D341Med (cell line): ENCODE measurements at regions not wholly inside any gene's neighbourhood (a gene's known extent, or its start where the extent isn't known, plus 50 kb on each side); places are given as distances from the start of the nearest gene placed in this dataset.

ENCODE experiments used
- DNase-seq: peaks from one replicate; pipeline ENCODE4 v3.0.0; 2012; ENCODE audit warnings: low spot score

DNA sequence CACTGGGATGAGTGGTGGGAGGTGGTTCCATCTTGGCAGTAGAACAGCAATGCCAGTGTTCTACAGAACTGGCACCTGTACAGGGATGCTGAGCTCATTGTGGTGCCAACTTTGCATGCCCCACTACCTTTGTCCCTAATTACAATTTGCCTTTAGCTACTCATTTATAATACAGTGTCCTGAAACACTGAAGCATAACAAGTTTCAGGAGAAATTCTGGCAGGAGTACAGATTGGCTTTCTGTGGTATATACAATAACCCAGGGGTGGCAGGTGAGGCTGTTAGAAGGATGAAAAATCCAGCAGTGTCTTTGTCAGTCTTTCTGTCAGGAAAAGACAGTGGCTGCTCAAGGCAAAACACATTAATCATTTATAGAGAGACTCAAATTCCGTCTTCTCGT lies 240.3 kb downstream of the FAM76B start:
- DNase-seq, result no peak

DNA sequence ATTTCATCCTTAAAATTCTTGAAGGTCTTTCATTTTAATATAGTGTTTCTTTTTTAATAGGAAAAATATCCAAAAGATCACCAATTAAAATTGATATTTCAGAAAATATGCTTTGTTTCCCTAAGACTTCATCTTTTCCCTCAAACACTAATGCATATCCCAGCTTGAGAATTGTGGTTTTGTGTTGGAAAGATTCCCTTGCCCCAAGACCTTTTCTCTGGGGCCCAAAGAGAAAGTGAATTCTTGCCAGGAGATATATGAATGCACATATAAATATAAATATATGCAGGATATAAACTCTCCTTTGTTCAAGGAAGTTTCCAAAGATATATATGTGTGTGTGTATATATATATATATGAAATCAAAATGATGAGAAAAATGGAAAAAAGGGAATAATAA lies 241.2 kb downstream of the FAM76B start:
- no peak for DNase-seq

DNA sequence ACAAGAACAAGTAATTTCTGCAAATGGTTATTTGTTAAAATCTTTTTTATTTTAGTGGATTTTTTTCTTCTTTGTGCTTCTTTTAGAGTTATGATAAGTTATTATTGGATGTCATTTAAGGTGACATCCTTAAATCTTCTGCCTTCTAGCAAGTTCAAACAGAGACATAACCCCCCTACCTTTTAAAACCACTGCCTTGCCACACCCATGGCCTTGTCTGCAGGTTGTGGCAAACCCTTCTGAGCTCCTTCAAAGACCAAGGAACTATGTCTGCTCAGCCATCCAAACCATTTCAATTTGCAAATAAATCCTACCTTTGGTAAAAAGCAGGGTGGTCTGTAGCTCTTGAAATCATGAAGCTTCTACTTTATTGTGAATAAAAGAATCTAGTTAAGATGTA lies 241.6 kb downstream of the FAM76B start:
- DNase-seq, result no peak

DNA sequence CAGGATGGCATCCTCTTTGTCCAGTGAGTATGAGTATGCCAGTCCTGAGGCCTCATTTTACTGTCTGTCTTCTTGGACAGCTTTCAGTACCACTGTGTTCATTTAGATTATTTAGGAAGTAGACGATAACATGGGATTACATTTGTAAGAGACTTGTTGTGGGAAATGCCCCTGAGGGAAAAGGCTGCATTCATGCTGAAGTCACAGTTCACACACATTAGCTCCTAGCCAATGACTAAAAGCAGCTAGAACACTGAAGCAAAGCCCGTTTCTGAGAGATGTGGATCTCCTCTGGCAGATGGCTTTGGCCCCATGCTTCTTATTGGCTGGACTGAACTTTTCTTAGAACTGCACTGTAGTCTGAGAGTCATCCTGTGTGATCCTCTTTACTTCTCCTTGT lies 242.4 kb downstream of the FAM76B start:
- no peak for DNase-seq

DNA sequence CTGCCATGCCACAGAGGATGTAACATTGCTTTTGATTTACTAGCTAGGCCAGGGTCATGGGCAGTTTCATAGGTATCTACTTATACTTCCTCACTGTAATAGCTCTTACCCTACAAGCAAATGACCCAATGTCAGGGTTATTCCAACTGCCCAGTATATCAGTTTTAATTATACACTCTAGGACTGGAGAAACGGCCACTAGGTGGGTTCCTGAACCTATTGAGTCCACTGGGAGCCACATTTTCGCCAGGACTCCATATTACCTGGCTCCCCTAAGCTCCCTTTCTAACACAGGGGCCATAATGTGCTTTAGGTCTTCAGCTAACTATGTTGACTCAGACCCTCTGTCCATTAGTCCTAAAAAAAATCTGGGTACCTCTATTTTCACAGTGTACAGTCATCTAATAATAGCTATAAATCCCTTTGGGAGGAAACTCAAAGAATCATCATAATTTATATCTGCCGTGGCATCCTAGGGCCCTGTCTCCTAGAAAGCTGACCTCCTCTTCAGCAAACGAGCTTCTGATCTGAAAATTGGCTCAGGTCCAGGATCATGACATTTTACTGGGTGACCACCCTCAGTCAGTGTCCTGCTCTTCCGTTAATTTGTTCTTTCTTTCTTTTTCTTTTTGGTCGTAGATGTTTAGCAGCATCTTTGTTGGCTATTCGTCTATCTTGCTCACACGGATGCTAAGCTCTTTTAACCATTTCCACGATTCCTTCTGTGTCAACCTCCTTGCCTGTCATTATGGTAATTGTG lies 244.3 kb downstream of the FAM76B start:
- no peak for DNase-seq

DNA sequence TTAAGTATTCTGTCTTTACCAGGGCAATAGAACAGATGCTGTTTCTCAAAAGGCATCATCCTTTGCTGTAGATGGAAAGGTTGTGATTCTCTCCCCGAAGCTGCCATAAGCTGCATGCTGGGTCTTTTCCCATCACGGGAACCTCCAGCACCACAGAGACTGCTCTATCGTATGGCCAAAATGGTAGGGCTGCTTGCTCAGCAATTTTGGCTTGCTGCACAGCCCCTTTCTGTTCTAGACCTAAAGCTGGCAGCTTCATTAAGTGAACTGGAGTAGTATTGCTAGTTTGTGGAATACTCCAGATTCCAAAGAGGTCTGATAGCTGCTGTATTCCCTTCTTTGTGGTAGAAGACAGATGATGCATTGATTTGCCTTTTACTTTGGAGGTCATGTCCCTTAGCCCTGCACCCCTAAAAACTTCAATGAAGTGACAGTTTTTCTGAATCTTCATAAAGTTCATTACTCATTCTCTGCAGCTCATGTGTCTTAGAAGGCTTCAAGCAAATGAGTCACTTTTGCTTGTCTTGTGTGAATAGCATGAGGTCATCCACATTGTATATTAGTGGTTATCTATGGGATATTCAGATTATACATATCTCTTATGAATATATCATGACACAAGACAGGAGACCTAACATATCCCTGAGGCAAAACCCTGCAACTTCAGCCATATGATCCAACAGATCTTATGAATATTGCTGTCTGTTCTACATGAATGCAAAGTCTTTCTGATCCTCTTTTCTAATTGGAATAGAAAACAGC lies 245.3 kb downstream of the FAM76B start:
- no peak for DNase-seq

DNA sequence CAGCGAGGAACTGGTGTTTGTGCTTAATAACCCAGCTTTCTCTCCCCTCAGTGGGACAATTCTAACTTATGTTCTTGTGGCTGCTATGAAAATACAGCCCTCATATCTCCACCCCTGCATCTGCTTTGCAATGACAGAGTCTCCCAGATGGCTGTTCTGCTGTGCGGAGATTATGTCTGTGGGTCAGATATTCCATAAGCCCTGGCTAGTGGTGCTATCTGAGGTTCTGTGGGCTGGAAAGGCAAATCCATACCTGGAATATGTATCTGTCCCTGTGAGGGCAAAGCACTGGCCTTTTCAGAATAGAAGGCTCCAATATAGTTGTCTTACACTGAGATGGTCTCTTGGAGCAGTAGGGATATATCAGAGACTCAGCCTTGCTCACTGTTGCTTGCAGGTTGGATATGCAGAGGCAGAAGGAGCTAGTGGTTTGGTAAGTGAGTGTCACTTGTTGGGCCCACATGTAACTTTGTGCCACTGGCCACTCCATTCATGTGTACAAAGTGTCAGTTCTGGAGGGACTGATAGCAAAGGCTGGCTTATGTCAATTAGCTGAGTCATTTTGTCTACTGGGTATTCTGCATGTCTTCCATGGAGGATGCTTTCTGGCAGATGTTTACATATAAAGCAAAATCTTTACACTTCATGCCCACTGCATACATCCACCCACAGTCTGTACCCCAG lies 246.6 kb downstream of the FAM76B start:
- DNase-seq, result no peak

DNA sequence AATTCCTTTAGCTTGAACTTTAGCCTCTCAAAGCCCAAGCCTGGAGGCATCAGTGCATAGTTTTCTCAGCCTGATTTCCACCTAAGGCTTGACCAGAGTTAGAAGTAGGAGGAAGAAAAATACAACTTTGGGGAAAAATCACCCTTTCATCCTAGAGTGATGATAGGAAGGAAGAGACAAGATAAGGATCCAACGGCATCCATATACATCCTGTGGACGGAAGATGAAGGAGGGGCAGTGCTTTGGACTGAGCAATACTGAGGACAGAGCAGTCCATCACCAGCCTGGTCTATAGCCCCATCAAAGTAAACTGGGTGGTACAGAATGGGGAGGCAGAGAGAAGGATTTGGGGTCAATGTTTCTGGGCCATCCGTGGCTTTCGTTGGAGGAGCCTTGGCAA lies 247.9 kb downstream of the FAM76B start:
- DNase-seq, result no peak

DNA sequence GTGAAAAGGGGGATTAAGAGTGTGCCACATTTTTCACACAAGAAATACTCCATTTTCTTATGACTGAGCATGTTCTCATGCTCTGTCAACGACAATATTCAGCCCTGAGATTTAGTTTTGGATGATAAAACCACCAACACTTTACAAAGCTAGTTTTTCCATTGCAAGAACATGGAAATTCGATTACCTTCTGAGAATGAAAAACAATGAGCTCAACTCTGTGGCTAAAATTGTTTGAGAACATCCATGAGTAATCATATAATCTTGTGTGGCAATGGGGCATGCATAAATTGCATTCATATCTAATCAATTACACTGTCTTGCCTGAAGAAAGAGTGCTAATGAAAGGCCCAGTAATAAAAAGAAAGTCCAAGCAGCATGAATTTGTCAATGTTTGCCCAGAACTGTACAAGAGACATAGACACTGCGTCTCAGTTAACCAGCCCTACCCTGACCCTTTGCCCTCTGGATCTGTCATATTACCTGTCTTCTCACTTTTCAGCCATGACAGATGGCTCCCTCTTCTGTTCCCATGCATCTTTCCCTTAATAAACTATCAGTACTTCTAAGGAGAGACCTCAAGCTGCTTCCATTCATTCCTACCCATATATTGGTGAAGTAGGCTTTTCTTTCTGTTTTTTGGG lies 253.4 kb downstream of the FAM76B start:
- DNase-seq, result no peak

DNA sequence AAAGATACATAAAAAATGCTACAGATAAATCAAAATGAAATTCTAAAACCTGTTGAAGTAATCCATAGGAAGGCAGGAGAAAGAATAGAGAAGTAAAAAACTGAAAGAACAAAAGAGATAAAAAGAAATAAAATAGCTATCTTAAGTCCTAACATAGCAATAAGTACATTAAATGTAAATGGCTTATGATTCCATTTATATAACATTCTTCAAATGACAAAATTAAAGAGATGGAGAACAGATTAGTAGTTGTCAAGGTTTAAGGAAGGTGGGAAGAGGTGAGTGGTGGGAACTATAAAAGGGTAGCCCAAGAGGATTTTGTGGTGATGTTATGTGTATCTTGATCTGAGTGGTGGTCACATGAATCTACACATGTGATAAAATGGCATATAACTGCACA lies 254.8 kb downstream of the FAM76B start:
- no peak for DNase-seq

DNA sequence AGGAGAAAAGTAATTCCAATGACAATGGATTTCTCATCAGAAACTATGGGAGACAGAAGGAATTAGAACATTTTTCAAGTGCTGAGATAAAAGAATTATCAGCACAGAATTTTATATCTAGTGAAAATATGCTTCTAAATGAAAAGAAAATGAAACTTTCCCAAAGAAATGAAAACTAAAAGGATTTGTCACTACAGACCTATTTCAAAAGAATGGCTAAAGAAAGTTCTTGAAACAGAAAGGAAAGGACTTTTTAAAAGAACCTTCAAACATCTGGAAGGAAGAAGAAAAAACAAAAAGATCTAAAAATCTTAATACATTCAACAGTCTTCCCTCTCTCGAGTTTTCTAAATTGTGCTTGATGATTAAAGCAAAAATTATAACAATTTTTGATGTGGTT lies 255.4 kb downstream of the FAM76B start:
- DNase-seq, result no peak

DNA sequence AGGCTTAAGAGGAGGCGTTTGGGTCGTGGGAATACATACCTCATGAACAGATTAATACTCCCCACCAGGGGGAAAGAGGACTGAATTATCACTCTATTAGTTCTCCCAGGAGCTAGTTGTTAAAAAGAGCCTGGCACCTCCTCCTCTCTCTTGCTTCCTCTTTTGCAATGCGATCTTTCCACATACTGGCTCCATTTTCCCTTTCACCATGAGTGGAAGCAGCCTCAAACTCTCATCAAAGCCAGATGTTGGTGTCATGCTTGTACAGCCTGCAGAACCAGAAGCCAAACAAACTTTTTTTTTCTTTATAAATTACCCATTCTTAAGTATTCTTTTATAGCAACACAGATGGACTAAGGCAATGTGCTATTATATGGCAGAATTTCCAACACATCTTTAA lies 258.5 kb downstream of the FAM76B start:
- DNase-seq, result no peak

DNA sequence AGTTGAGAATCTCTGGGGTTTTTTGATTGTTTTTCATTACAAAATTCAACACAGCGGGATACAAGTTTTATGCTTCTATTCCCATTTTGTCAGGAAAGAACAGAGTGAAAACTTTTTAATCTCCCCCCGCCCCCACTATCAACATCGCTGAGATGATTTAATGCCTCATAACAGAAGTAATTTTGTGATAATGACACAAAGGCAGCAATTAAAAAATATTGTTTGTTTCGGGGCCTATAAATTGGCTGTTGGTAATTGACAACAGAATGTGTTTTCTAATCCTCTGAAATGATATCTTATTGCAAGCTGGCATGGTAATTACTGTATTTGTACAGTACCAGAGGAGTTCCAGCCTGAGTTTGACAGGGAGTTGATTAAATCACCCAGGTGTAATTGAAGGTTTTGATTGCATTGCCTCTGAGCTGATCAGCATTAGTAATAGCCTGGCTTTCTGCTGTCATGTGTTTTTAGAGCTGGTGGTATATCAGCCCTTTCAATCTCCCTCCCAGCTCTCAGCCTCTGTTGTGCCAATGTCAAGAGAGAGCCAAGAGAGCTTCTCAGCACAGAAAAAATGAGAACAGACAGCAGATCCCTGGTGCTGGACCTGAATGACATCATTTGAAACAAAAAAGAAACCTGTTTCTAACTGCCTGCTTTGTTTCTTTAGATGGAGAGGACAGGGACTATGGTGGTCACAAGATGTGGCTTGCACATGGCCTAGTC lies 265.1 kb downstream of the FAM76B start:
- DNase-seq, result no peak

DNA sequence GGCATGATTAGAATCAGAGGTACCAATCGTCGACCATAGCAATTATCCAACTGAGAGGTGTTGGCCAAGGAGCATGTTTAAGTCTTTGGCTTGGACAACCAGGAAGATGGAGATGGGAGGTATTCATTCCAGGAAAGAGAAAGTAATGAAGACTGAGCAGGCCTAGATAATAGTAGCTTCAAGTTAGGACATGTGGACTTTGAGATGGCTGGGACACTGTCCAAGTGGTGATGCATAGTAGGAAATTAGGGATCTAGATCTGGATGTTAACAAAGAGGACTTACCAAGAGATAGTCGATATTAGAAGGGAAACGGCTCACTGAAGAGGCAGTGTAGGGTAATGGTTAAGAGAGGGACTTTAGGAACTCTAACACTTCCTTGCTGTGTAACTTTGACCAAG lies 266.7 kb downstream of the FAM76B start:
- no peak for DNase-seq

DNA sequence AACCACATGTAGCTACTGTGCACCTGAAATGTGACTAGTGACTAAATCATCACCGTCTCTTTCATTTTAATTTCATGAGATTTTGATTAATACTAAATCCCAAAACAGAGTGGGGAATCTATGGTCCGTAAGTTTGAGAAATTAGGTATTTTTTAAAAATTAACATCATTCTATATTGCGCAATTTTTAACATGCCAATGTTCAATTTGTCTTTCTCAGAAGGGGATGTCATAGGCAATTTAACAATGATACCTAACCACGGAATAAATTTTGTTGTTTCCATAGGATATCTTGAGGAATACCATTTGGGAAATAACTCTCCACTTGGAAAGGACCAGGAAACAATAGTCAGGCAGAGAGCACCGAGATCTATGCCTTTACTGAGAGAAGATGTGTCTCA lies 267.7 kb downstream of the FAM76B start:
- no peak for DNase-seq

DNA sequence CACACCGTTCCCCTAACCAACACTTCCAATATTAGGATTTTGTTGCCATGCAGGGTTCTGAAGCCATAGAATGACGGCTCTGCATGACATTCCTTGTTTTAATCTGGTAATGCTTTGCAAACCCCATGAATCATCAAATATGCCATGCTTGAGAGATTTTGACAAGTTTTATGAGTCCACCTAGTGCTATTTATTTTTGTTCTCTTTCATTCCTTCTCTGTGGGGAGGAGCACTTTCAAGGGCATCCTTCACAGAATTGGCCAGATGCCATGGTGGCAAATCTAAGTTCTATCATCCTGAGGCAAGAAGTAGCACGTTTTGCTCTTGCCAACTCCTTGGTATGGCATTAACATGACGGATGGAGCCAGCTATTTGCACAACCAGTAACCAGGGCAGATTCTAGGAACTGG lies 268.4 kb downstream of the FAM76B start:
- no peak for DNase-seq

DNA sequence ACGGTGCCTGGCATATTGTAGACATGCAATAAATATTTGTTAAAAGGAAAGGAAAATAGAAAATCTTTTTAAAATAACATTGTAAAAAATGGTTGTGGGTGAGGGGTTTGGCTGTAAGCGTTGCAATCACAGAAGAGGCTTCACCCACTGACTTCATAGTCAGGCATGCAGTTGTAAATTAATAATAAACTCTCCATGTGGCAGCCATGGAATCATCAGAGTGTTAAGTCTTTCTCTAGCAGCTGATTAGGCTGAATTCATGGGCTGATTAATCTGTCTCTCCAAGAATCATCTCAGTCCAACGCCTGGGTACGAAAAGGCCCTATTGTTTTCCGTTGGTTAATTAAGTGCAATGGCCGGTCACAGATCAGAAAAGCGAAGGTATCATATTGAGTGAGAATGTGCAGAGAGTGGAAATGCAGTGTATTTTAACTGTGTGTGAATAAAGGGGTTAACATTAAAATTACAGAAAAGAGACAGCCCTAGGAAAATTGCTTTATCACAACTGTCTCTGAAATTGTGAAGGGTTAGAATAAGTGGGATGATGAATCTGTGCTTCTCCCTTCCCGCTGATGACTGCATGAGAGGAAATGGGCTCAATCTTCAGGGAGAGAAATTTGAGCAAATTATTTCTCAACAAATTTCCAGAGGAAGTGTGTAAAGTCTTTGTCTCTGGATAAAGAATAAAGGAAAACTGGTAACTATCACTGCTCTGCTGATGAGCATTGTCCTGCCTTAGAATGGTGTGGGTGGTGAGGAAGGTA lies 269.0 kb downstream of the FAM76B start:
- DNase-seq, result no peak

DNA sequence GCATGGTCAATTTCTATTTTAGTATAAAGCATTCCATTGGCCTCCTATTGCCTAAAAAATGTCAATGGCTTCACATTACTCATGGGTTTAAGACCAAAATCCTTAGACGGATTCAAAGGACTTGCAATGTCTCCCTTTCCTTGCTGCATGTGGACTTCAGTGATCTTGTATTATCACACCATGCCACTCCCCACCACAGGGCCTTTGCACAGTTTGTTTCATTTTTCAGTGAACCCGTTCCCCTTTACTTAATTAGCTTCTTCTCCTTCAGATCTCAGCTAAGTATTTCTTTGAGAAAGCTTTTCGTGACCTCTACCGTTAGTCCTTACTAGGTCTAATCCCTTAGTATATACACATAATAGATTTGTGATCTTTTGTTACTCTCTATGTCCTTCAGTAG lies 269.7 kb downstream of the FAM76B start:
- no peak for DNase-seq

DNA sequence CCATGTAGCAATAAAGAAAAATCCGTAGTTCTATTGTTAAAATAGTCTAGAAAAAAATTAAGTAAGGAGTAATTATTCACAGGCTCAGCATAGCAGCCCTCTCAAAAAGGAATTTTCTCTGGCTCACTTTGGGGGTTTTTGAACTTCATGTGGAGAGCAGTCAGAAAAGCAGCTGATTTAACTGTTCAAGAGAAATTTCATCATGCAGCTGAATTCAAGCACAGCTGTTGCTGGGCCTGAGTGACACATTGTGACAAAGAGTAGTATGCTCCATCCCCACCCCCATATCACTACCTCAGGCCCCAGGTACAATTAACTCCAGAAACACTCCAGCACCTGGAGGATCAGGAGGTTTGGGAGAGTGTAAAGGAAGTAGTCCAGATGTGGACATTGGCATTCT lies 272.1 kb downstream of the FAM76B start:
- DNase-seq, result no peak

DNA sequence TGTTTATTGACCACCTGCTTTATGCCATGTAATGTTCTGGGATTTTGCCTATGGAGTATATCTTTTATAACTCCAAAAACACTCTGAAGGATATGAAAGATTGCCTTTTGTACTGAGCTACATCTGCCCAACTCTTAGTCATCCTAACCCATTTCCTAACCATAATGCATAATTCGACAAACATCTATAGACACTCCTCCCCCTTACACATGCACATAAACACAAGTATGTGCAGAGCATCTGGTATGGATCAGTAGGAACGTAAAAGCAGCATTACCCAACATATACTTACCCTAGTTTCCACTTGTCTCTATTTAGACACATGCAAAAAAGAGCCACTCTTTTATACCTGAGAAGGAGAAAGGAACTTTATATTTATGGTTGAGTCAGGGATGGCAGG lies 272.8 kb downstream of the FAM76B start:
- no peak for DNase-seq

DNA sequence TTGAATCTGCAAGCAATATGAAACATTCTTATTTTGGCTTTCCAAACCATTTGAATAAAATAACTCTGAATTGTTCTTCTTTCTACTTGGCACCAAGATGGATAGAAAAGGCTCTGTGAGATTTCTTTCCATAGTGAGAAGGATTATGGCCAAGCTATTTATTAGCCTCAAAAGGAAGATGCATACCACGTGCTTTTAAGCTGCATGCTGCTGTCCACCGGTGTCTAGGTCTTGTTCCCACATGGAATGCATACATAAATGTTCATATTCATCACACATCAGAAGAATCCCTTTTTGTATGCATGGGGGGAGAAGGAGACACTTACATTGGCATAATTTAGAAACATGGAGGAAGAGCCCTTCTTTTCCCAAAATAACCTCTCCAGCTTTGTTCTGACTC lies 273.4 kb downstream of the FAM76B start:
- DNase-seq, result no peak
